D721Med (cell line): ENCODE measurements at regions not wholly inside any gene's neighbourhood (a gene's known extent, or its start where the extent isn't known, plus 50 kb on each side); places are given as distances from the start of the nearest gene placed in this dataset.
"Not testable (repeated sequence)": the region's sequence is repeated elsewhere in the genome, so short reads cannot be mapped to it uniquely, and the experiment has no call there.

ENCODE experiments used
- DNase-seq: peaks from one replicate; pipeline ENCODE4 v3.0.0; 2011; ENCODE audit warnings: low spot score; ENCODE audit not compliant: insufficient read length
- FAIRE-seq: peaks from 2 replicates; lab custom pipeline; 2011; peaks lifted over from hg19 to GRCh38; lab: Jason Lieb, UNC
- TF ChIP-seq, protein P1 (sequence below): IDR thresholded peaks from 2 replicates; pipeline ENCODE4 v1.5.1; 2012; ENCODE audit warnings: mild to moderate bottlenecking, control low read depth; ENCODE audit not compliant: insufficient read depth; ENCODE audit errors: missing control alignments

DNA sequence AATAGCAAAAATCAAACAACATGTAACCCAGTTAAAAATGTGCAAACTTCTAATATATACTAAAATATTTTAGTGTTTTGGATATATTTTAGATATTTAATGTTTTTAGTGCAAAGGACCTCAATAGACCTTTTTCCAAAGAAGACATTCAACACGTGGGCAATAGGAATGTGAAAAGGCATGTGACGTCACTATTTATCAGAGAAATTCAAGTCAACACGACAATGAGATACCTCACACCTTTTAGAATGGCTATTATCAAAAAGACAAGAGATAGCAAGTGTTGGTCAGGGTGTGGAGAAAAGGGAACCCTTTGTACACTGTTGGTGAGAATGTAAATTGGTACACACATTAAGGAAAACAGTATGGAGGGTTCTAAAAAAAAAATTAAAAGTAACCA, 115.6 kb upstream of the FAM47B start:
- TF ChIP-seq, protein P1, sequence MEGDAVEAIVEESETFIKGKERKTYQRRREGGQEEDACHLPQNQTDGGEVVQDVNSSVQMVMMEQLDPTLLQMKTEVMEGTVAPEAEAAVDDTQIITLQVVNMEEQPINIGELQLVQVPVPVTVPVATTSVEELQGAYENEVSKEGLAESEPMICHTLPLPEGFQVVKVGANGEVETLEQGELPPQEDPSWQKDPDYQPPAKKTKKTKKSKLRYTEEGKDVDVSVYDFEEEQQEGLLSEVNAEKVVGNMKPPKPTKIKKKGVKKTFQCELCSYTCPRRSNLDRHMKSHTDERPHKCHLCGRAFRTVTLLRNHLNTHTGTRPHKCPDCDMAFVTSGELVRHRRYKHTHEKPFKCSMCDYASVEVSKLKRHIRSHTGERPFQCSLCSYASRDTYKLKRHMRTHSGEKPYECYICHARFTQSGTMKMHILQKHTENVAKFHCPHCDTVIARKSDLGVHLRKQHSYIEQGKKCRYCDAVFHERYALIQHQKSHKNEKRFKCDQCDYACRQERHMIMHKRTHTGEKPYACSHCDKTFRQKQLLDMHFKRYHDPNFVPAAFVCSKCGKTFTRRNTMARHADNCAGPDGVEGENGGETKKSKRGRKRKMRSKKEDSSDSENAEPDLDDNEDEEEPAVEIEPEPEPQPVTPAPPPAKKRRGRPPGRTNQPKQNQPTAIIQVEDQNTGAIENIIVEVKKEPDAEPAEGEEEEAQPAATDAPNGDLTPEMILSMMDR = no peak
- no peak for DNase-seq
- no peak for FAIRE-seq

DNA sequence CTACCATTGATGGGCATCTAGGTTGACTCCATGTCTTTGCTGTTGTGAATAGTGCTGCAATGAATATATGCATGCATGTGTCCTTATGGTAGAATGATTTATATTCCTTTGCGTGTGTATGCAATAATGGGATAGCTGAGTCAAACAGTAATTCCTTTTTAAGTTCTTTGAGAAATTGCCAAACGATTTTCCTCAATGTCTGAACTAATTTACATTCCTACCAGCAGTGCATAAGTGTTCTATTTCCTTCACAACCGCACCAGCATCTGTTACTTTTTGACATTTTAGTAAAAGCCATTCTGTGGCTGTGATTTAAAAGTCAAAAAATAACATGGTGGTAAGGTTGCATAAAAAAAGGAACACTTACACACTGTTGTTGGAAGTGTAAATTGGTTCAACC, 103.1 kb upstream of the FAM47B start:
- TF ChIP-seq, protein P1 = no peak
- no peak for DNase-seq
- no peak for FAIRE-seq

DNA sequence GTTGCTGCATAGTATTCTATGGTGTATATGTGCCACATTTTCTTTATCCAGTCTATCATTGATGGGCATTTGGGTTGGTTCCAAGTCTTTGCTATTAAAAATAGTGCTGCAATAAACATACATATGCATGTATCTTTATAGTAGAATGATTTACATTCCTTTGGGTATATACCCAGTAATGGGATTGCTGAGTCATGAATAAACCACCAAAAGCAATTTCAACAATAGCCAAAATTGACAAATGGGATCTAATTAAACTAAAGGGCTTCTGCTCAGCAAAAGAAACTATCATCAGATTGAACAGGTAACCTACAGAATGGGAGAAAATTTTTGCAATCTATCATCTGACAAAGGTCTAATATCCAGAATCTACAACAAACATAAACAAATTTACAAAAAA, 101.4 kb upstream of the FAM47B start:
- not testable (repeated sequence) for DNase-seq, FAIRE-seq

DNA sequence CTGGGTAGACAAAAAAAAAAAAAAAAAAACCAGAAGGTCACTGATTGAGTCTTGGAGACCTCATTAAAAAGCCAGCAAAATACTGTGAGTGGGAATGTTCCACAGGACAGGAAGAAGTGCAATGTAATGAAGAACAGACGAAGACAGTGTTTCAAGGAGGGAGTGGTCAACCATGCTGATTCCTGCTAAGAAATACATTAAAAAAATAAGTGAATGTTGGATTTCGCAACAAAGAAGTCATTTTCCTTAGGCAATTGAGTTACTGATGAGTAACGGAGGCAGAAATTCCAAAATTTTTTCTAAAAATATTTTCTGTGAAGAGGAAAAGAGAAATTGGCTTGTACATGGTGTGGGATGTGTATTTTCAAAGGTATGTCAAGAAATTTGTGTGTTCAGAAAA, 94.3 kb upstream of the FAM47B start:
- DNase-seq = no peak
- no peak for FAIRE-seq

GRCh38 chrX:34849371-34849770, 93.2 kb upstream of the FAM47B start:
- FAIRE-seq = no peak
- no peak for DNase-seq
- TF ChIP-seq, protein P1 = no peak

More for the DNA sequence above, 94.3 kb upstream of the FAM47B start:
- TF ChIP-seq, protein P1 = no peak

DNA sequence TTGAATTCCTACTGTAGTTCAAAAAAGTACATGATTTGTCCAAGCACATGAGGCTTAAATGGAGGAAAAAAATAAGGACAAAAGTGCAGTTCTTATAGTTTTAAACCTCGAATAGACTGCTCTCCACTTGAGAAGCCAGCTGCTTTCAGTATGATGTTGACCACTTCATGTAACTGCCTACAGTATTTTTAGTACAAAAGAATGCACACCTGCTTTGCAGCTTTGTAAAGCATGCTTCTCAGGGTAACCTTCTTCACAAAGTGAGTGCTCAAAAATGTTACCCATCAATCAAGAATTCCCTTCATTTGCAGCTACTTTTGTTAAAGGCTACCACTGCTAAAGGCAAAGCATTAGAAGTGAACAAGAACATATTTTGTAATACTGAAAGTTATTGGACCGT, 83.4 kb upstream of the FAM47B start:
- TF ChIP-seq, protein P1 = no peak
- DNase-seq = no peak
- FAIRE-seq = no peak

DNA sequence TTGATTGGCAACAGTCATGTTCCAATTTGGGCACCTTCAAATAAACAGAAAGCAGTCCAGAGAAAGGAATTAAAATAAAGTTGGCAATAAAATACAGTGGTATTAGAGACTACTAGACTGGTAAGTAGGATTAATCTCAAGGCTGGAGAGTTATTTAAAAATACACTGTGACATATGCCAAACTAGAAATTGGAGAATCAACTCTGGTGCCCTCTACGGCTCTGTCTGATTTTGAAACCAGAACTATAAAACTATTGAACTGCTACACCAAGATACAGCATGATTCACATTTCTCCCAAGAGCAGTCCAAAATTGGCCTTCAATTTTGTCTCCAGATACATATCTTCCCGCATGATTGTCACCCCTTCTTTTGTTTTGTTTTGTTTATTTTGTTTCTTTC, 78.7 kb upstream of the FAM47B start:
- DNase-seq (no peak), FAIRE-seq (no peak)
- TF ChIP-seq, protein P1 = no peak

GRCh38 chrX:34866646-34867045, 76.0 kb upstream of the FAM47B start:
- TF ChIP-seq, protein P1 = no peak
- no peak for FAIRE-seq
- no peak for DNase-seq
